ENCODE measurements at regions not wholly inside any gene's neighbourhood (a gene's known extent, or its start where the extent isn't known, plus 50 kb on each side); places are given as distances from the start of the nearest gene placed in this dataset.

- Histone ChIP-seq H3K4me1 (ENCODE audit: insufficient read depth, low read length) (no peaks in the 10 kb centered on the region), H3K4me3 (ENCODE audit: low read length) (no peak overlapping the region), H3K9me3 (ENCODE audit: low read length) (no peaks in the 10 kb centered on the region), H3K27me3 (ENCODE audit: insufficient read depth, low read length, poor library complexity, severe bottlenecking) (no peaks in the 10 kb centered on the region), H3K27ac (ENCODE audit: low read depth, low read length) (no peak overlapping the region), H3K36me3 (ENCODE audit: insufficient read depth, low read length) (no peaks in the 10 kb centered on the region)
- no peak overlapping the region for H3K27ac Mint-ChIP-seq
- no peaks in the 10 kb centered on the region for H3K36me3 Mint-ChIP-seq
- CTCF ChIA-PET: no interaction called here
- peaks cover 0 to 2% of the 10 kb centered on the region in 2 donors for H3K27me3 Mint-ChIP-seq
- no peaks in the 10 kb centered on the region for H3K4me1 Mint-ChIP-seq
- DNase-seq: no peak
- peaks cover 0 to 1% (median 0%) of the 10 kb centered on the region in 5 donors for H3K9me3 Mint-ChIP-seq
- POLR2A ChIA-PET: no interaction called here
- no peak overlapping the region for H3K4me3 Mint-ChIP-seq
Measured at GRCh38 chr2:150955231-150955630, 306.4 kb downstream of the RBM43 start.

- CTCF ChIA-PET: no interaction called here
Measured at GRCh38 chr2:150946831-150947230, 314.8 kb downstream of the RBM43 start.

GRCh38 chr2:150944315-150944714 lies 317.3 kb downstream of the RBM43 start:
- peaks cover 0 to 1% of the 10 kb centered on the region in 2 donors for H3K27me3 Mint-ChIP-seq
- H3K27ac Mint-ChIP-seq: no peak overlapping the region
- ChIA-PET POLR2A (no interaction called here), CTCF (no interaction called here)
- H3K36me3 ChIP-seq (ENCODE audit: insufficient read depth, low read length): no peaks in the 10 kb centered on the region
- H3K4me1 ChIP-seq (ENCODE audit: insufficient read depth, low read length): no peaks in the 10 kb centered on the region
- H3K27me3 ChIP-seq (ENCODE audit: insufficient read depth, low read length, poor library complexity, severe bottlenecking): no peaks in the 10 kb centered on the region
- no peaks in the 10 kb centered on the region for H3K4me1 Mint-ChIP-seq
- H3K36me3 Mint-ChIP-seq: no peaks in the 10 kb centered on the region
- no peaks in the 10 kb centered on the region for H3K9me3 ChIP-seq (ENCODE audit: low read length)
- H3K4me3 Mint-ChIP-seq: no peak overlapping the region
- no peak for DNase-seq
- no peak overlapping the region for H3K4me3 ChIP-seq (ENCODE audit: low read length)
- no peak overlapping the region for H3K27ac ChIP-seq (ENCODE audit: low read depth, low read length)
- H3K9me3 Mint-ChIP-seq: peaks cover 0 to 2% (median 0%) of the 10 kb centered on the region in 5 donors

More at GRCh38 chr2:150946831-150947230, 314.8 kb downstream of the RBM43 start:
- H3K4me1 ChIP-seq (ENCODE audit: insufficient read depth, low read length): no peaks in the 10 kb centered on the region
- no peak overlapping the region for H3K4me3 Mint-ChIP-seq
- no peak overlapping the region for H3K27ac ChIP-seq (ENCODE audit: low read depth, low read length)
- H3K9me3 ChIP-seq (ENCODE audit: low read length): no peaks in the 10 kb centered on the region
- H3K27ac Mint-ChIP-seq: no peak overlapping the region
- POLR2A ChIA-PET: no interaction called here
- no peak overlapping the region for H3K4me3 ChIP-seq (ENCODE audit: low read length)
- no peak for DNase-seq
- no peaks in the 10 kb centered on the region for H3K36me3 Mint-ChIP-seq
- H3K27me3 Mint-ChIP-seq: peaks cover 0 to 3% of the 10 kb centered on the region in 2 donors
- peaks cover 2 to 5% (median 4%) of the 10 kb centered on the region in 5 donors for H3K9me3 Mint-ChIP-seq
- H3K4me1 Mint-ChIP-seq: no peaks in the 10 kb centered on the region
- H3K27me3 ChIP-seq (ENCODE audit: insufficient read depth, low read length, poor library complexity, severe bottlenecking): no peaks in the 10 kb centered on the region
- no peaks in the 10 kb centered on the region for H3K36me3 ChIP-seq (ENCODE audit: insufficient read depth, low read length)

- H3K4me3 ChIP-seq (ENCODE audit: low read length): no peak overlapping the region
- no peaks in the 10 kb centered on the region for H3K36me3 Mint-ChIP-seq
- H3K27ac Mint-ChIP-seq: no peak overlapping the region
- H3K4me3 Mint-ChIP-seq: no peak overlapping the region
- no peaks in the 10 kb centered on the region for H3K9me3 Mint-ChIP-seq
- no peaks in the 10 kb centered on the region for H3K4me1 Mint-ChIP-seq
- no peaks in the 10 kb centered on the region for H3K27me3 Mint-ChIP-seq
- no peaks in the 10 kb centered on the region for H3K27me3 ChIP-seq (ENCODE audit: insufficient read depth, low read length, poor library complexity, severe bottlenecking)
- no peak for DNase-seq
- POLR2A ChIA-PET: no interaction called here
- H3K36me3 ChIP-seq (ENCODE audit: insufficient read depth, low read length): no peaks in the 10 kb centered on the region
- CTCF ChIA-PET: no interaction called here
- no peak overlapping the region for H3K27ac ChIP-seq (ENCODE audit: low read depth, low read length)
- H3K4me1 ChIP-seq (ENCODE audit: insufficient read depth, low read length): no peaks in the 10 kb centered on the region
- H3K9me3 ChIP-seq (ENCODE audit: low read length): no peaks in the 10 kb centered on the region
Measured at GRCh38 chr2:150939087-150939486, 322.6 kb downstream of the RBM43 start.

- no peaks in the 10 kb centered on the region for H3K4me1 ChIP-seq (ENCODE audit: insufficient read depth, low read length)
- ChIA-PET POLR2A (no interaction called here), CTCF (no interaction called here)
- no peak overlapping the region for H3K4me3 ChIP-seq (ENCODE audit: low read length)
- Mint-ChIP-seq H3K4me3 (no peak overlapping the region), H3K27me3 (no peaks in the 10 kb centered on the region), H3K4me1 (no peaks in the 10 kb centered on the region), H3K9me3 (no peaks in the 10 kb centered on the region), H3K36me3 (no peaks in the 10 kb centered on the region), H3K27ac (no peak overlapping the region)
- no peaks in the 10 kb centered on the region for H3K9me3 ChIP-seq (ENCODE audit: low read length)
- no peaks in the 10 kb centered on the region for H3K27me3 ChIP-seq (ENCODE audit: insufficient read depth, low read length, poor library complexity, severe bottlenecking)
- DNase-seq: no peak
- no peaks in the 10 kb centered on the region for H3K36me3 ChIP-seq (ENCODE audit: insufficient read depth, low read length)
- H3K27ac ChIP-seq (ENCODE audit: low read depth, low read length): no peak overlapping the region
Measured at GRCh38 chr2:150938527-150938926, 323.1 kb downstream of the RBM43 start.

- Mint-ChIP-seq H3K36me3 (no peaks in the 10 kb centered on the region), H3K27ac (no peak overlapping the region), H3K27me3 (no peaks in the 10 kb centered on the region), H3K4me3 (no peak overlapping the region), H3K4me1 (no peaks in the 10 kb centered on the region), H3K9me3 (no peaks in the 10 kb centered on the region)
- no peaks in the 10 kb centered on the region for H3K27me3 ChIP-seq (ENCODE audit: insufficient read depth, low read length, poor library complexity, severe bottlenecking)
- H3K27ac ChIP-seq (ENCODE audit: low read depth, low read length): no peak overlapping the region
- no peaks in the 10 kb centered on the region for H3K4me1 ChIP-seq (ENCODE audit: insufficient read depth, low read length)
- H3K4me3 ChIP-seq (ENCODE audit: low read length): no peak overlapping the region
- H3K9me3 ChIP-seq (ENCODE audit: low read length): no peaks in the 10 kb centered on the region
- CTCF ChIA-PET: no interaction called here
- POLR2A ChIA-PET: no interaction called here
- no peaks in the 10 kb centered on the region for H3K36me3 ChIP-seq (ENCODE audit: insufficient read depth, low read length)
- no peak for DNase-seq
Measured at GRCh38 chr2:150937030-150937429, 324.6 kb downstream of the RBM43 start.

GRCh38 chr2:150931451-150931850 lies 330.2 kb downstream of the RBM43 start:
- CTCF ChIA-PET: no interaction called here
- Mint-ChIP-seq H3K9me3 (no peaks in the 10 kb centered on the region), H3K4me1 (no peaks in the 10 kb centered on the region), H3K27ac (no peak overlapping the region), H3K36me3 (no peaks in the 10 kb centered on the region), H3K4me3 (no peak overlapping the region), H3K27me3 (no peaks in the 10 kb centered on the region)
- H3K4me3 ChIP-seq (ENCODE audit: low read length): no peak overlapping the region
- no peaks in the 10 kb centered on the region for H3K36me3 ChIP-seq (ENCODE audit: insufficient read depth, low read length)
- POLR2A ChIA-PET: no interaction called here
- H3K27me3 ChIP-seq (ENCODE audit: insufficient read depth, low read length, poor library complexity, severe bottlenecking): no peaks in the 10 kb centered on the region
- no peaks in the 10 kb centered on the region for H3K9me3 ChIP-seq (ENCODE audit: low read length)
- no peak overlapping the region for H3K27ac ChIP-seq (ENCODE audit: low read depth, low read length)
- DNase-seq: no peak
- H3K4me1 ChIP-seq (ENCODE audit: insufficient read depth, low read length): no peaks in the 10 kb centered on the region

GRCh38 chr2:150925611-150926010 lies 336.1 kb downstream of the RBM43 start:
- no peaks in the 10 kb centered on the region for H3K36me3 ChIP-seq (ENCODE audit: insufficient read depth, low read length)
- H3K4me1 ChIP-seq (ENCODE audit: insufficient read depth, low read length): no peaks in the 10 kb centered on the region
- no peaks in the 10 kb centered on the region for H3K9me3 ChIP-seq (ENCODE audit: low read length)
- no peak for DNase-seq
- ChIA-PET CTCF (no interaction called here), POLR2A (no interaction called here)
- Mint-ChIP-seq H3K4me1 (no peaks in the 10 kb centered on the region), H3K9me3 (no peaks in the 10 kb centered on the region), H3K27ac (no peak overlapping the region), H3K27me3 (peaks cover 0 to 3% of the 10 kb centered on the region in 2 donors), H3K4me3 (no peak overlapping the region), H3K36me3 (no peaks in the 10 kb centered on the region)
- H3K27ac ChIP-seq (ENCODE audit: low read depth, low read length): no peak overlapping the region
- H3K4me3 ChIP-seq (ENCODE audit: low read length): no peak overlapping the region
- no peaks in the 10 kb centered on the region for H3K27me3 ChIP-seq (ENCODE audit: insufficient read depth, low read length, poor library complexity, severe bottlenecking)

- H3K27ac ChIP-seq (ENCODE audit: low read depth, low read length): no peak overlapping the region
- H3K36me3 ChIP-seq (ENCODE audit: insufficient read depth, low read length): no peaks in the 10 kb centered on the region
- no peaks in the 10 kb centered on the region for H3K36me3 Mint-ChIP-seq
- no peak for DNase-seq
- no peak overlapping the region for H3K27ac Mint-ChIP-seq
- H3K27me3 Mint-ChIP-seq: peaks cover 0 to 3% of the 10 kb centered on the region in 2 donors
- no peaks in the 10 kb centered on the region for H3K9me3 ChIP-seq (ENCODE audit: low read length)
- no peaks in the 10 kb centered on the region for H3K4me1 Mint-ChIP-seq
- H3K4me3 Mint-ChIP-seq: no peak overlapping the region
- no peaks in the 10 kb centered on the region for H3K4me1 ChIP-seq (ENCODE audit: insufficient read depth, low read length)
- H3K27me3 ChIP-seq (ENCODE audit: insufficient read depth, low read length, poor library complexity, severe bottlenecking): no peaks in the 10 kb centered on the region
- H3K4me3 ChIP-seq (ENCODE audit: low read length): no peak overlapping the region
- ChIA-PET POLR2A (no interaction called here), CTCF (no interaction called here)
- no peaks in the 10 kb centered on the region for H3K9me3 Mint-ChIP-seq
Measured at GRCh38 chr2:150924878-150925277, 336.8 kb downstream of the RBM43 start.
